ENCODE measurements at regions not wholly inside any gene's neighbourhood (a gene's known extent, or its start where the extent isn't known, plus 50 kb on each side); places are given as distances from the start of the nearest gene placed in this dataset.

DNA sequence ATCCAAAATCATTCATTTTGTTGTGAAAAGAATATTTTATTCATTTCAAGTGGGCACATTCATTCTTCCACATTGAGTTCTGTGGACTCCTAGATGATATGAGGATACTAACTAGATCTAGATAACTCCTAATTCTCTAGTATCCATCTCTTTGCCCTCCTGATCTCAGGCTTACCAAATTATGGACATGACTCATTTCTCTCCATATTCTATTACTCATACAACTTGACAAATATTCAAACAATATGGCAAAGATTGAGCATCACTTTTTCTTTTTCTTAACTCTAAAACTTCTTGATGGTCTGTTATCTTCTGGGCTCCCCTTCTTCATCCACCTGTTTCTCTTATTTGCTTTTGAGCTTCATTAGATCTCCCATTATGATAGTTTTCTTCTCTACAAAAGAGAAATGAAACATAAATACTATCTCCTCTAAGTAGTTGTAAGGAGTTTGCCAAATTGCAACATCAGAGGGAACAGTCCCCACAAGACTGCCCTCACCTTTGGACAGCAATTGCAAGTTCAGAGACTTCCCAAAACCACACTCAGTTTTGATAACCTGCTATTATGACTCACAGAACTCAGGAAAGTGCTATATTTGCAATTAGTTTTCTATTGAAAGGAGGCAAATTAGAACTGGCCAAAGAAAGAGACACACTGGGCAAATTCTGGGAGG, 422.9 kb downstream of the SPRY1 start:
- Mint-ChIP-seq H3K4me1 (no peaks in the 10 kb centered on the region), H3K27ac (no peak overlapping the region), H3K36me3 (no peaks in the 10 kb centered on the region), H3K27me3 (peaks cover 2% of the 10 kb centered on the region), H3K9me3 (no peaks in the 10 kb centered on the region), H3K4me3 (no peak overlapping the region)

DNA sequence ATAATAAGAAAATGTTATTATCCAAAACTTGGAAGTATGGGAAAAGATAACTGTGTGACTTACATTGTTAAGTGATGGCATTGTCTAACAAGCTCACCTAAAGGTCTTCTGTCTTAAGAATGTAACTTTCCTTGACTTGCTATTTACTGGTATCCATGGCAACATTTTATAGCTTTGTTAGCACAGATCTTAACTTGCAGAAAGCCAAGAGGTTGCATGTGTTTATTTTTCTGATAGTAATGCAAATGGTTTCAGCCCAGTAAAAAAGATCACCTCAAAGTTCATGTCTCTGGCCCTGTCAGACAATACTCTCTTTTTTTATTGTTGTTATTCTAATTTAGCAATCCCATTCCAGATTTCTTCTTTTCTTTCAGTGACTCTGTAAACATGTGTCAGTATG, 425.3 kb downstream of the SPRY1 start:
- Mint-ChIP-seq H3K9me3 (no peaks in the 10 kb centered on the region), H3K4me3 (no peak overlapping the region), H3K27me3 (peaks cover 2% of the 10 kb centered on the region), H3K4me1 (no peaks in the 10 kb centered on the region), H3K27ac (no peak overlapping the region), H3K36me3 (no peaks in the 10 kb centered on the region)

DNA sequence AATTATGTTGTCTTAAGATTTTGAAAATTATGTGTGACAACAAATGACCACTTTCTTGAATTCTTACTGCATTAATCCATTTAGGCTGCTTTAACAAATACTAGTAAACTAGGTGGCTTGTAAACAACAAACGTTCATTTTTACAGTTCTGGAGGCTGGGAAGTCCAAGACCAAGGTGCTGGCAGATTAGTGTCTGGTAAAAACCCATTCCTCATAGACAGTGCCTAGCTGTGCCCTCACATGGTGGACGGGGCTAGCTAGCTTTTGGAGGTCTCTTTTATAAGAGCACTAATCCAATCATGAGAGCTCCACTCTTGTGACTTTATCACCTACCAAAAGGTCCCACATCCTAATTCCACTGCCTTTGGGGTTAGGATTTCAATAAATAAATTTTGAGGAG, 425.8 kb downstream of the SPRY1 start:
- H3K4me1 Mint-ChIP-seq = no peaks in the 10 kb centered on the region
- no peaks in the 10 kb centered on the region for H3K36me3 Mint-ChIP-seq
- no peak overlapping the region for H3K4me3 Mint-ChIP-seq
- peaks cover 2% of the 10 kb centered on the region for H3K27me3 Mint-ChIP-seq
- no peaks in the 10 kb centered on the region for H3K9me3 Mint-ChIP-seq
- no peak overlapping the region for H3K27ac Mint-ChIP-seq

DNA sequence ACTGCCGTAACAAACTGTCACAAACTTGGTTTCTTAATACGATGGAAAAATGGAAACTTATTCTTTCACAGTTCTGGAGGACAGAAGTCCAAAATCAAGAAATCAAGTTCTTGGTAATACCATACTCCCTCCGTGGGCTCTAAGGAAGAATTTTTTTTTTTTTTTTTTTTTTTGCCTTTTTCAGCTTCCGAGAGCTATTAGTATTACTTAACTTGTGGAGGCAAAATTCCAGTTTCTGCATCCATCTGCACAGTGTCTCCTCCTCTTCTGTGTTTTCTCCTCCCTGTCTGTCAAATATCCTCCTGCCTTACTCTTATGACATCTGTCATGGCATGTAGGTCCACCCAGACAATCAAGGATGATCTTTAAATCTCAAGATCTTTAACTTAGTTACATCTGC, 426.6 kb downstream of the SPRY1 start:
- Mint-ChIP-seq H3K4me1 (no peaks in the 10 kb centered on the region), H3K36me3 (no peaks in the 10 kb centered on the region), H3K27me3 (peaks cover 2% of the 10 kb centered on the region), H3K27ac (no peak overlapping the region), H3K4me3 (peak overlapping the region in 2 of 4 donors; percentile 4 to 24), H3K9me3 (no peaks in the 10 kb centered on the region)

GRCh38 chr4:123824524-123824923, 427.9 kb downstream of the SPRY1 start:
- Mint-ChIP-seq H3K4me1 (no peaks in the 10 kb centered on the region), H3K4me3 (no peak overlapping the region), H3K27ac (no peak overlapping the region), H3K36me3 (no peaks in the 10 kb centered on the region), H3K9me3 (no peaks in the 10 kb centered on the region), H3K27me3 (peaks cover 2% of the 10 kb centered on the region)

DNA sequence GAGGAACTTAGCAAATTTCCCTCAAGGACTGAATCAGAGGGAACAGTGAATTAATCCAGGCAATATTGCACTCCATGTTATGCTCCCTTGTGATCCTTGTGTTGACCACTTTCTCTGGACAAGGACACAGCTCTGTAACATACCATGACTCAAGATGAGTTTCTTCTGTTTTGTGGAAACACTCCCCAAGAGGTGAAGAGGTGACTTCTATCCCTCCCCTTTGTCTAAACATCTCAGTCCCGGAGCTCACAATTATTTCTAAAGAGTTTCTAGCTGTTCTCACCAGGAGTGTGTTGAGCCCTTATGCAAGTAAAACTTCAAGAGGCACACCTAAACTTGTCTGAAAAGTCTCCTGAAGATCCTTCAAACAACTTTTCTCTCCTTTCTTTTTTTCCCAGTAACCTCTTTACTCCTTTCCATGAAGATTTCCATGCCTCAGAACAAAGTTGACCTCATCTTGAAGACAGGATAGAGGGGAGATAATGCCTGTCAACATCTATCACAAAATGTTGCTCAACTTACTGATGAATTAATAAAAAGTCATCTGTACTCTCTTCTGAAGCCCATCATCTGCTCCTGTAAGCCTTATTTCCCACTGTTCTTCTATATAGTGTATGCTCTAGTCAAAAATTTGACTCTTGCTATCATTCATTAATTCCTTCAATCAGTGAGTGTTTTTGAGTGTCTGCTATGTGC, 429.1 kb downstream of the SPRY1 start:
- Mint-ChIP-seq H3K27me3 (peaks cover 2% of the 10 kb centered on the region), H3K27ac (no peak overlapping the region), H3K36me3 (no peaks in the 10 kb centered on the region), H3K9me3 (peaks cover 0 to under 1% (median 0%) of the 10 kb centered on the region in 3 donors), H3K4me1 (no peaks in the 10 kb centered on the region), H3K4me3 (no peak overlapping the region)

DNA sequence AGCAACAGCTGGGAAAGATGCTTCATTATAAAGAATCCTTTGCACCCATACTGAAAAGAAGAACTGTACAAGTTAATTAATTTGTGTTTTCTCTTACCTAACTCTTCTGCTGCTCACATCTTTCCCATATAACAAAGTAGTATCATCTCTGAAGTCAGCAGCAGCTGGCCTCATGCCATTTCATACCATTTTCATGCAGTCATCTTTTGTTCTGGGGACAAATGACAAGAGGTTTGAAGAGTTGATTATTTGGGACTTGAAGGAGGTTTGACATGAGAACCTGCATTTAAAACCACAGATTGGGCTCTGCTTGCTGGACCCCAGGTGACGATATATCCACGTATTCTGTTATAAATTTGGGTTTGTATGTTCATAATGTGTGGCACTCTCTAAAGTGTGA, 430.3 kb downstream of the SPRY1 start:
- peaks cover 2% of the 10 kb centered on the region for H3K27me3 Mint-ChIP-seq
- H3K36me3 Mint-ChIP-seq = no peaks in the 10 kb centered on the region
- peaks cover 0 to 2% (median 0%) of the 10 kb centered on the region in 3 donors for H3K9me3 Mint-ChIP-seq
- no peaks in the 10 kb centered on the region for H3K4me1 Mint-ChIP-seq
- H3K4me3 Mint-ChIP-seq = no peak overlapping the region
- no peak overlapping the region for H3K27ac Mint-ChIP-seq

GRCh38 chr4:123827511-123827910, 430.9 kb downstream of the SPRY1 start:
- Mint-ChIP-seq H3K27me3 (peaks cover 2% of the 10 kb centered on the region), H3K9me3 (peaks cover 0 to 4% (median 0%) of the 10 kb centered on the region in 3 donors), H3K36me3 (no peaks in the 10 kb centered on the region), H3K27ac (no peak overlapping the region), H3K4me3 (no peak overlapping the region), H3K4me1 (no peaks in the 10 kb centered on the region)

- peaks cover 0 to 4% (median 0%) of the 10 kb centered on the region in 3 donors for H3K9me3 Mint-ChIP-seq
- no peak overlapping the region for H3K27ac Mint-ChIP-seq
- H3K27me3 Mint-ChIP-seq = peaks cover 2% of the 10 kb centered on the region
- H3K36me3 Mint-ChIP-seq = no peaks in the 10 kb centered on the region
- no peaks in the 10 kb centered on the region for H3K4me1 Mint-ChIP-seq
- no peak overlapping the region for H3K4me3 Mint-ChIP-seq
Measured at GRCh38 chr4:123830930-123831329, 434.3 kb downstream of the SPRY1 start.

DNA sequence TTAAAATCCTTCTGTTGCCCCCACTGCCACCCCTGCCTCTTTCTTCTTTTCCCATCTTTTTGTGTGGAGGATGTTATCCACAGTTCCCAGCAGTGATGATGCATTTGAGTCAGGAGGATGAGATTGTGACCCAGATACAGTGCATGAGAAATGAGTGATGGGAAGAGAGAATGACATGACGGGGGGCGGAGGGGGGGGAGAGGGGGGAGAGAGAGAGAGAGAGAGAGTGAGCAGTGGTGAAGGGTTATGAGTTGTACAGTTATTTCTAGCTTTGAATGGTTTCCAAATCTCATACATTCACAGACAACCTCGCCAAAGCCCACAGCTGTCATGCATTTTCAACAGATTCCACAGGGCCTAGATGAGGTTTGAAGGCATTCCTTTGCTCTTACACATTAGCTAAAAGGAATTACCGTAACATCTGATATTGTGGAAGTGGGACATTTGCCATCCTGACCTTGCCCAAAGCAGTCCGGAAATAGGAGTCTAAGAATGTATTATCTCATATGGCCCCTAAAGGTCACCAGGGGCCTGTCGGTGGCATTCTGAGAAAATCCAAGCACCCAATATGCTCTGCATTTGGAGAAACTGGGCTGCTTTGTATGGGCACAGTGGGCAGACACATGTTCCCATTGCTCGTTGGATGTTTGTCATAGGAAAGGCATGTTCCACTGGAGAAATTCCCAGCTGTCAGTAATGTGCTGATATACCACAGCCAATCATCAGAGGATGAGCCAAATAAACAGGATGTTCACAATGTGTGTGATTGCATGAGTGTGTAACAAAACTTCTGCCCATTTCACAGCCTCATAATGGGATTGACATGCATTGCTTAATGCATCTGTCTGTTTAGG, 435.8 kb downstream of the SPRY1 start:
- peak overlapping the region in 1 of 3 donors; percentile 36 for H3K27ac Mint-ChIP-seq
- H3K27me3 Mint-ChIP-seq = peaks cover 2% of the 10 kb centered on the region
- H3K36me3 Mint-ChIP-seq = no peaks in the 10 kb centered on the region
- H3K4me1 Mint-ChIP-seq = no peaks in the 10 kb centered on the region
- no peak overlapping the region for H3K4me3 Mint-ChIP-seq
- H3K9me3 Mint-ChIP-seq = peaks cover 0 to 4% (median 0%) of the 10 kb centered on the region in 3 donors

GRCh38 chr4:123833171-123833643, 436.6 kb downstream of the SPRY1 start:
- peaks cover 2% of the 10 kb centered on the region for H3K27me3 Mint-ChIP-seq
- H3K36me3 Mint-ChIP-seq = no peaks in the 10 kb centered on the region
- H3K27ac Mint-ChIP-seq = no peak overlapping the region
- H3K9me3 Mint-ChIP-seq = peaks cover 0 to 4% (median 0%) of the 10 kb centered on the region in 3 donors
- no peak overlapping the region for H3K4me3 Mint-ChIP-seq
- H3K4me1 Mint-ChIP-seq = no peaks in the 10 kb centered on the region

- Mint-ChIP-seq H3K4me3 (no peak overlapping the region), H3K27ac (no peak overlapping the region), H3K9me3 (peaks cover 0 to 2% (median 0%) of the 10 kb centered on the region in 3 donors), H3K36me3 (no peaks in the 10 kb centered on the region), H3K4me1 (no peaks in the 10 kb centered on the region), H3K27me3 (peaks cover 2% of the 10 kb centered on the region)
Measured at GRCh38 chr4:123835831-123836590, 439.4 kb downstream of the SPRY1 start.

GRCh38 chr4:123836851-123837595, 440.4 kb downstream of the SPRY1 start:
- peaks cover 0 to 1% (median 0%) of the 10 kb centered on the region in 3 donors for H3K9me3 Mint-ChIP-seq
- H3K4me3 Mint-ChIP-seq = no peak overlapping the region
- H3K27ac Mint-ChIP-seq = no peak overlapping the region
- H3K27me3 Mint-ChIP-seq = peaks cover 2% of the 10 kb centered on the region
- H3K36me3 Mint-ChIP-seq = no peaks in the 10 kb centered on the region
- H3K4me1 Mint-ChIP-seq = no peaks in the 10 kb centered on the region

DNA sequence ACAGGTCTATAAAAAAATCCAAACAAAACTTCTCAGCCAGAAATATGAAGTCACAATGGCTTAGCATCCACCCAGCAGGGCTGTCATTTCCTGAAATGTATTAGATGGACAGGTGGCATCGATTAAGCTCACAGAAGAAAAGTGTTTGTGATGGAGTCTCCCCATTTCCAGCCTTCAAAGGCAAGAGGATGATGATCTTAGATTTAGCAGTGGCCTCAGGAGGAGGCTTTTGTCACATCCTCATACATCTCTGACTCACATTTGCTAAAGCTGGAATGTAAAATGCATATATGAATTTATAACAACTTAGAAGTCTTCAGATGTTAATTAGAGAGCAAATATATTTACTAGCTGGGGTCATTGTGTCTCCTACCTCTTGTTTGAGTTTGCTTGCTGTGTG, 441.9 kb downstream of the SPRY1 start:
- H3K4me3 Mint-ChIP-seq = no peak overlapping the region
- no peaks in the 10 kb centered on the region for H3K4me1 Mint-ChIP-seq
- peaks cover 4% of the 10 kb centered on the region for H3K27me3 Mint-ChIP-seq
- no peaks in the 10 kb centered on the region for H3K9me3 Mint-ChIP-seq
- no peaks in the 10 kb centered on the region for H3K36me3 Mint-ChIP-seq
- no peak overlapping the region for H3K27ac Mint-ChIP-seq

Data from IgD-negative memory B cell (primary cell).